Progenitor cell of endocrine pancreas (in vitro differentiated cells): ENCODE measurements at regions not wholly inside any gene's neighbourhood (a gene's known extent, or its start where the extent isn't known, plus 50 kb on each side); places are given as distances from the start of the nearest gene placed in this dataset.

Experiments
- DNase-seq: peaks from one replicate; pipeline ENCODE4 v3.0.0; 2021; ENCODE audit warnings: low spot score; ENCODE audit not compliant: unreplicated experiment
- H3K27ac Mint-ChIP-seq: 2 replicates; pipeline ENCODE4 v1.8.0; 2021; ENCODE audit warnings: mild to moderate bottlenecking, moderate library complexity, mixed read lengths
- H3K27me3 Mint-ChIP-seq: 2 replicates; pipeline ENCODE4 v1.8.0; 2021; ENCODE audit warnings: mixed read lengths
- H3K36me3 Mint-ChIP-seq: 2 replicates; pipeline ENCODE4 v1.8.0; 2022; ENCODE audit warnings: mixed read lengths; ENCODE audit not compliant: insufficient read depth
- H3K4me1 Mint-ChIP-seq: 2 replicates; pipeline ENCODE4 v1.8.0; 2021; ENCODE audit warnings: low read depth, mixed read lengths
- H3K4me3 Mint-ChIP-seq: 2 replicates; pipeline ENCODE4 v1.8.0; 2021; ENCODE audit warnings: low read depth, mild to moderate bottlenecking, moderate library complexity, mixed read lengths
- H3K9me3 Mint-ChIP-seq: 2 replicates; pipeline ENCODE4 v1.8.0; 2021; ENCODE audit warnings: low read depth, mixed read lengths
- TF ChIP-seq, protein P1 (sequence below): fragments of 200-600 bp; sonication (generic); IDR thresholded peaks from one replicate; pipeline ENCODE4 v1.5.0; 2021; ENCODE audit warnings: antibody characterized with exemption, mild to moderate bottlenecking; ENCODE audit not compliant: unreplicated experiment

GRCh38 chr10:129308953-129309564 lies 158.0 kb upstream of the MGMT start:
- Mint-ChIP-seq H3K27ac (no peak overlapping the region), H3K9me3 (peaks cover 3% of the 10 kb centered on the region), H3K4me3 (no peak overlapping the region), H3K27me3 (peaks cover 26% of the 10 kb centered on the region), H3K4me1 (no peaks in the 10 kb centered on the region), H3K36me3 (no peaks in the 10 kb centered on the region)
- TF ChIP-seq, protein P1, sequence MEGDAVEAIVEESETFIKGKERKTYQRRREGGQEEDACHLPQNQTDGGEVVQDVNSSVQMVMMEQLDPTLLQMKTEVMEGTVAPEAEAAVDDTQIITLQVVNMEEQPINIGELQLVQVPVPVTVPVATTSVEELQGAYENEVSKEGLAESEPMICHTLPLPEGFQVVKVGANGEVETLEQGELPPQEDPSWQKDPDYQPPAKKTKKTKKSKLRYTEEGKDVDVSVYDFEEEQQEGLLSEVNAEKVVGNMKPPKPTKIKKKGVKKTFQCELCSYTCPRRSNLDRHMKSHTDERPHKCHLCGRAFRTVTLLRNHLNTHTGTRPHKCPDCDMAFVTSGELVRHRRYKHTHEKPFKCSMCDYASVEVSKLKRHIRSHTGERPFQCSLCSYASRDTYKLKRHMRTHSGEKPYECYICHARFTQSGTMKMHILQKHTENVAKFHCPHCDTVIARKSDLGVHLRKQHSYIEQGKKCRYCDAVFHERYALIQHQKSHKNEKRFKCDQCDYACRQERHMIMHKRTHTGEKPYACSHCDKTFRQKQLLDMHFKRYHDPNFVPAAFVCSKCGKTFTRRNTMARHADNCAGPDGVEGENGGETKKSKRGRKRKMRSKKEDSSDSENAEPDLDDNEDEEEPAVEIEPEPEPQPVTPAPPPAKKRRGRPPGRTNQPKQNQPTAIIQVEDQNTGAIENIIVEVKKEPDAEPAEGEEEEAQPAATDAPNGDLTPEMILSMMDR = no peak
- no peak for DNase-seq

DNA sequence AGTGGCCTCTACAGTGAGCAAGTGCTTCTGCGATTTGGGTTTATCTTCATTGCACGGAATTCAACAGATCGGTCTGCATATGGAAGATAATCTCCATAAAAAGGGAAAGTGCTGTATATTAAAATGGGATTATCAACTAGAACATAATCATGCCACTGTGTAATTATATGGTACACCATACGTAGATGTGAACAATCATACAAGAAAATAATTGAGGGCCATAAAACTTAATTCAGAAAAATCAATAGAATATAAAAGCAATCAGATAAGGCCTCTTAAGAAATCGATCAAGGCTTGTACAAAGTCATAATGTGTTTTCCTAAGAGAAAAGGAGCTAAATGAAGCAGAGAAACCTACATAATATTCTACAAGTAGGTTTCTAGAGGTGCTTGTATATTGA lies 157.5 kb upstream of the MGMT start:
- H3K4me1 Mint-ChIP-seq = no peaks in the 10 kb centered on the region
- peaks cover 3% of the 10 kb centered on the region for H3K9me3 Mint-ChIP-seq
- H3K27ac Mint-ChIP-seq = no peak overlapping the region
- TF ChIP-seq, protein P1 = no peak
- no peak for DNase-seq
- H3K27me3 Mint-ChIP-seq = peaks cover 26% of the 10 kb centered on the region
- H3K4me3 Mint-ChIP-seq = no peak overlapping the region
- no peaks in the 10 kb centered on the region for H3K36me3 Mint-ChIP-seq

- Mint-ChIP-seq H3K27me3 (peaks cover 24% of the 10 kb centered on the region), H3K36me3 (no peaks in the 10 kb centered on the region)
Measured at GRCh38 chr10:129310881-129311280, 156.2 kb upstream of the MGMT start.

GRCh38 chr10:129319934-129320333 lies 147.1 kb upstream of the MGMT start:
- H3K4me1 Mint-ChIP-seq = peaks cover 1% of the 10 kb centered on the region
- H3K36me3 Mint-ChIP-seq = no peaks in the 10 kb centered on the region
- peaks cover 14% of the 10 kb centered on the region for H3K9me3 Mint-ChIP-seq
- TF ChIP-seq, protein P1 = no peak
- H3K4me3 Mint-ChIP-seq = no peak overlapping the region
- peaks cover 32% of the 10 kb centered on the region for H3K27me3 Mint-ChIP-seq
- DNase-seq = no peak
- no peak overlapping the region for H3K27ac Mint-ChIP-seq

More at GRCh38 chr10:129310881-129311280, 156.2 kb upstream of the MGMT start:
- TF ChIP-seq, protein P1 = no peak
- Mint-ChIP-seq H3K27ac (no peak overlapping the region), H3K4me1 (no peaks in the 10 kb centered on the region), H3K9me3 (peaks cover 3% of the 10 kb centered on the region), H3K4me3 (no peak overlapping the region)
- no peak for DNase-seq

GRCh38 chr10:129320340-129320739 lies 146.7 kb upstream of the MGMT start:
- H3K9me3 Mint-ChIP-seq = peaks cover 14% of the 10 kb centered on the region
- H3K36me3 Mint-ChIP-seq = no peaks in the 10 kb centered on the region
- peaks cover 36% of the 10 kb centered on the region for H3K27me3 Mint-ChIP-seq
- DNase-seq = no peak
- no peak overlapping the region for H3K4me3 Mint-ChIP-seq
- TF ChIP-seq, protein P1 = no peak
- no peak overlapping the region for H3K27ac Mint-ChIP-seq
- peaks cover 1% of the 10 kb centered on the region for H3K4me1 Mint-ChIP-seq
